Fibroblast of pulmonary artery (primary cell): ENCODE measurements at regions not wholly inside any gene's neighbourhood (a gene's known extent, or its start where the extent isn't known, plus 50 kb on each side); places are given as distances from the start of the nearest gene placed in this dataset.

Experiments
- DNase-seq: peaks from one replicate; pipeline ENCODE4 v3.0.0-alpha.2; 2010; ENCODE audit warnings: low read depth
- H3K4me3 ChIP-seq: replicated peaks from 2 replicates; pipeline ENCODE4 v1.5.1; 2011; ENCODE audit warnings: low read depth, mild to moderate bottlenecking, control low read depth, low read length, moderate library complexity
- CTCF ChIP-seq: IDR thresholded peaks from 2 replicates; pipeline ENCODE4 v1.5.1; 2011; ENCODE audit warnings: mild to moderate bottlenecking, control low read depth, low read length, inconsistent platforms; ENCODE audit errors: missing control alignments

DNA sequence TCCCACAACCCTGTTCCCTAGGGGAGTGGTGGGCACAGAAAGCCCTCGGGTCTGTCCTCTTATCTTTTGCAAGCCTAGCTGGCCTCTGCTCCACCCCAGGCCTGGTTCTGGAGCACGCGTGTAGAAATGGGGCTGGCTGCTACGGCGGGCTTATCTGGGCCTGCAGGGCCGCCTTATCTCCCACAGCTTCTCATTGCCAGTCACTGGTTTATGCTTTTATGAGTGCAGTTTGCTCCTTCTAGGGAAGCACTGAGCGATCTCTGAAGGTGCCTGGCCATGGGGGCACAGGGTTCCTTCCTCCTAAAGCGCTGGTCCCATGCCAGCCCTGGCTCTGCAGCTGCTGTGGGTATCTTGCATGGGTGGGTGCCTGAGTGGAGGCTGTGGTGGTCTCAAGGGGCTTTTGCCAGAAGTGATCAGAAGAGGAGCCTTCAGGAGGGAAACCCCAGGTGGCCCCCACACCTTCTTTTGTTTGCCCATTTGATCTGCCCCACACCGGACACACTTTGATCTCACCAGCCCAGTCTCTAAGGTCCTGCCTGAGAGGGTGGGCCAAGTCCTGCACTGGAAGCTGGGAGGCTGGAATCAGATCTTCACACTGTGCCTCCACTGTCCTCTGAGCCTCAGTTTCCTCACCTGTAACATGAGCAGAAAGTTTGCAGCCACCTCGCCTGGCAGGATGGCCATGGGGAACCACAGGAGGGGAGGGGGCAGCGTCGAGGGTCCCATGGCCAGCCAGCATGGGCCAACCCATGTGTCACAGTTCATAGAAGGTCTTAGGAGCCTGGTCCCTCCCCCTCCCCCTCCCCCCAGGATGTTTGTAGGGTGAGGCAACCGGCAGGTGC, 86.6 kb upstream of the FGF3 start:
- H3K4me3 ChIP-seq, result no peak overlapping the region
- DNase-seq, result no peak
- no peak for TF ChIP-seq CTCF

- no peak overlapping the region for H3K4me3 ChIP-seq
- DNase-seq, result no peak
- TF ChIP-seq CTCF, result no peak
These were observed 87.3 kb upstream of the FGF3 start for GRCh38 chr11:69906453-69906907.

- no peak overlapping the region for H3K4me3 ChIP-seq
- no peak for TF ChIP-seq CTCF
- no peak for DNase-seq
These were observed 88.4 kb upstream of the FGF3 start for GRCh38 chr11:69907611-69908010.

DNA sequence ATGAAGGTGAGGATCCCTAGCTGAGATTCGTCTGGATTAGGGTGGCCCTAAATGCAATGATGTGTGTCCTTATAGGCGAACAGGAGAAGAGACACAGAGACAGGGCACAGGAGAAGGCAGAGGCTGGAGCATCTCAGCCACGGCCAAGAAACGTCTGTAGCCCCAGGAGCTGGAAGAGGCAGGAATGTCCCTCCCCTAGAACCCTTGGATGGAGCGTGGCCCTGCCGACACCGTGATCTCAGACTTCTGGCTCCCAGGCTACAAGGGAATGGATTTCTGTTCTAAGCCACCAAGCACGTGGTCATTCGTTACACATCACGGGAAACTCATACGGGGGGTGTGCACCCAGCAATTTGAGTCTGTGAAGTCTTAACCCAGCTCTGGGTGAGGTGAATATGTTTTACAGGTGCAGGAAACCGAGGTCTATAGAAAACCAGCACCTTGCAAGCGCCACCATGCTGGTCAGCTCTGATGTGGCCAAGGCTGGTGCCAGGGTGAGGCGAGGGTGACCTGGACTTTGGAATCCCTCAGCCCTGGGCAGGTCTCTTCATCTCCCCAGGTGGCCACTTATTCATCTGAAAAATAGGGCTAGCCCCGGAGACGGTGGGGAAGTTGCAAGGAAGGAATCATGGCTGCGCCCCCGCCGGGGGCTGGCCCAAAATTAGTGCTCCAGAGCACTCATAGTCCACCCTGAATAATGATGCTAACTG, 89.5 kb upstream of the FGF3 start:
- TF ChIP-seq CTCF, result no peak
- DNase-seq, result no peak
- no peak overlapping the region for H3K4me3 ChIP-seq

DNA sequence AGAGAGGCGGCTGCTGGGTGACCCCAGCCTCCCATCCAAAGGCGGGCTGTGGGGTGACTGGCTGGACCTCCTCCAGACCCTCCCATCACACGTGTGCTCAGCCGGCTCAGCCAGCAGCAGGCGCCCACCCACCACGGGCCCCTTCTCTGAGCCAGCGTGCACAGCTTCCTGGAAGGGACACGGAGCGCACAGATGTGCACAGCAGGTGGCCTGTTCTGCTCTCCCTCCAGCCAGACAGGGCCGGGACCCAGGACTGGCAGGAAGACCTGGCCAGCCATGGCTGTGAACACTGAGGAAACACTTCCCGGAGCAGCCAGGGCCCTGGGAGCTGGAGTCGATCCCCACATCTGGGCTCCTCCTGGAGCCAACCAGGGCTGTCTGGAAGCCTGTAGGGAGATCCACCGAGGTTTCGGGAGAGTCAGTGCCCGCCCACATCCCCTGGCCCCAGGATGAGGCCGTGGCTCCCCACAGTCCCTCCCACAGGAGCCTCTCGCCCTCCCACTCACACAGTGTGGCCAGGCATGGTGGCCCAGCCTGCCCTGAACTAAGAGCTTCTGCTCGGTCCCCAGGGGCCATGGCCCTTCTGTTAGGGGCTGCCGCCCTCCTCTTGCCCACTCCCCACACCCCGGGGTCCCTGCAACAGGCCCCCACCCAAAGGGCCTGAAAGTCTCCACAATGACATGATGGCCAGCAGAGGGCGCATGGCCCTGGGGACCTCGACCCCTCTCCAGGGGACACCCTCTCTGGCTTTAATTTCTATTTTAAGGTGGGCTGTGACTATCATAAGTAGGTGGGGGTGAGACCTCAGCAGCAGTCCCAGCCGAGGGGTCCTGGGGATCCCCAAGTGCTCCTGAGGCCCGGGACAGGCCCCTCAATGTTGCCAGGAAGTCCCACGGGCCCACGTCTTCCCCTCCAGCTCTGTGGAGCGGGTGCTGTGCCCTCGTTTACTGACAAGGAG, 90.6 kb upstream of the FGF3 start:
- no peak overlapping the region for H3K4me3 ChIP-seq
- TF ChIP-seq CTCF, result peak; percentile 62
- no peak for DNase-seq

GRCh38 chr11:69910519-69911309, 91.5 kb upstream of the FGF3 start:
- TF ChIP-seq CTCF, result no peak
- no peak overlapping the region for H3K4me3 ChIP-seq
- no peak for DNase-seq
